ENCODE measurements at regions not wholly inside any gene's neighbourhood (a gene's known extent, or its start where the extent isn't known, plus 50 kb on each side); places are given as distances from the start of the nearest gene placed in this dataset.

DNA sequence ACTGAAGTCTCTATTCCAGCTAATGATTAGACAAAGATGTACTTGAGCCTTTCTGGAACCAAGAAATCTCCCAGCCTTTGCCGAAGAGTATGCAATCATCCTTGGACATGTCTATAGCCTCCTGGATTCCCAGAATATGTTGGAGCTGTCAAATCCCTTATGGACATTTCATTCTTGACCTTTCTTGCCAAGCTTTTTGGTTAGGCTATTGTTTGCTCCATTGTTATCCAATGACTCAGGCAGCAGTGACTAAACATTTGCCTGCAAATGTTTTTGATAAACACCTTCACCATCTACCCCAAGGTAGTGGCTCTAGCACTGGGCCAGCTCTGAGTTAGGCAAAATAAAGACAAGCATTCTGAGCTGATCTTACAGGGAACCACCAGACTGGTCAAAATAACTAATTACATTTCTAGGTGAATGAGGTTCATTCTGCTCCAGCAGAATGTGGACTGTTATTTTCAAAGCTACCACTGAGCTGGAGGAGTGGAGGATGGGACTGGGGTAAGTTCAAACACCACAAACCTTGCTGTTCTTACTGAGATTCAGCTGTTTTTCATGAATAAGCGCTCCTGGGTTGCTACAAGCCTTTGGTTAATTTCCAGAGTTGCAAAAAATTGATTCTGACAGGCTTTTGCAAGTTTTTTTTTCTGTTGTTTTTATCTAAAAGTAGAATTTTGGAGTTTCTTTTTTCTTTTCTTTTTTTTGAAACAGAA is 81.0 kb downstream of the TMEM270 start:
- TF ChIP-seq, protein P1, sequence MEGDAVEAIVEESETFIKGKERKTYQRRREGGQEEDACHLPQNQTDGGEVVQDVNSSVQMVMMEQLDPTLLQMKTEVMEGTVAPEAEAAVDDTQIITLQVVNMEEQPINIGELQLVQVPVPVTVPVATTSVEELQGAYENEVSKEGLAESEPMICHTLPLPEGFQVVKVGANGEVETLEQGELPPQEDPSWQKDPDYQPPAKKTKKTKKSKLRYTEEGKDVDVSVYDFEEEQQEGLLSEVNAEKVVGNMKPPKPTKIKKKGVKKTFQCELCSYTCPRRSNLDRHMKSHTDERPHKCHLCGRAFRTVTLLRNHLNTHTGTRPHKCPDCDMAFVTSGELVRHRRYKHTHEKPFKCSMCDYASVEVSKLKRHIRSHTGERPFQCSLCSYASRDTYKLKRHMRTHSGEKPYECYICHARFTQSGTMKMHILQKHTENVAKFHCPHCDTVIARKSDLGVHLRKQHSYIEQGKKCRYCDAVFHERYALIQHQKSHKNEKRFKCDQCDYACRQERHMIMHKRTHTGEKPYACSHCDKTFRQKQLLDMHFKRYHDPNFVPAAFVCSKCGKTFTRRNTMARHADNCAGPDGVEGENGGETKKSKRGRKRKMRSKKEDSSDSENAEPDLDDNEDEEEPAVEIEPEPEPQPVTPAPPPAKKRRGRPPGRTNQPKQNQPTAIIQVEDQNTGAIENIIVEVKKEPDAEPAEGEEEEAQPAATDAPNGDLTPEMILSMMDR (IDR thresholded peaks at IDR 0.05), result no peak
- TF ChIP-seq POLR2A (IDR thresholded peaks at IDR 0.05), result no peak

All from thyroid gland (tissue), 4 donors.